H9 (cell line): ENCODE measurements at regions not wholly inside any gene's neighbourhood (a gene's known extent, or its start where the extent isn't known, plus 50 kb on each side); places are given as distances from the start of the nearest gene placed in this dataset.

Experiments
- DNase-seq: peaks from one replicate; pipeline ENCODE4 v3.0.0-alpha.2; 2017
- H2AFZ ChIP-seq: one replicate; pipeline ENCODE4 v1.6.1; 2013; ENCODE audit warnings: mild to moderate bottlenecking, low read length, control low read depth, moderate library complexity
- H2AK5ac ChIP-seq: 2 replicates; pipeline ENCODE4 v1.6.1; 2013; ENCODE audit warnings: low read length, control low read depth, mixed read lengths; ENCODE audit not compliant: insufficient read length
- H2BK120ac ChIP-seq: one replicate; pipeline ENCODE4 v1.6.1; 2013; ENCODE audit warnings: low read depth, mild to moderate bottlenecking, low read length, control low read depth, inconsistent platforms; ENCODE audit not compliant: poor library complexity, severe bottlenecking
- H2BK12ac ChIP-seq: 2 replicates; pipeline ENCODE4 v1.6.1; 2013; ENCODE audit warnings: low read length, control low read depth, mixed read lengths, low read depth; ENCODE audit not compliant: insufficient read length
- H2BK15ac ChIP-seq: 2 replicates; pipeline ENCODE4 v1.6.1; 2013; ENCODE audit warnings: low read depth, low read length, control low read depth
- H2BK20ac ChIP-seq: one replicate; pipeline ENCODE4 v1.6.1; 2013; ENCODE audit warnings: low read depth, mild to moderate bottlenecking, low read length, control low read depth, inconsistent platforms; ENCODE audit not compliant: poor library complexity, severe bottlenecking
- H2BK5ac ChIP-seq: 2 replicates; pipeline ENCODE4 v1.6.1; 2013; ENCODE audit warnings: low read length, control low read depth, mixed read lengths; ENCODE audit not compliant: insufficient read length
- H3K14ac ChIP-seq: 2 replicates; pipeline ENCODE4 v1.6.1; 2013; ENCODE audit warnings: low read length, control low read depth; ENCODE audit not compliant: insufficient read depth
- H3K18ac ChIP-seq: 2 replicates; pipeline ENCODE4 v1.6.1; 2013; ENCODE audit warnings: low read depth, mild to moderate bottlenecking, mixed read lengths, low read length, control low read depth; ENCODE audit not compliant: insufficient read length
- H3K23ac ChIP-seq: 2 replicates; pipeline ENCODE4 v1.6.1; 2013; ENCODE audit warnings: low read length, control low read depth, mixed read lengths, low read depth; ENCODE audit not compliant: insufficient read length
- H3K23me2 ChIP-seq: 2 replicates; pipeline ENCODE4 v1.6.1; 2013; ENCODE audit warnings: low read depth, mild to moderate bottlenecking, mixed read lengths, low read length, control low read depth; ENCODE audit not compliant: insufficient read length, poor library complexity, severe bottlenecking
- H3K27ac ChIP-seq: 2 replicates; pipeline ENCODE4 v1.5.1; 2013; ENCODE audit warnings: low read length, control low read depth, mixed read lengths, low read depth; ENCODE audit not compliant: insufficient read length
- H3K27me3 ChIP-seq: 2 replicates; pipeline ENCODE4 v1.6.1; 2013; ENCODE audit warnings: low read length, control low read depth, inconsistent platforms; ENCODE audit not compliant: insufficient read depth
- H3K4ac ChIP-seq: 2 replicates; pipeline ENCODE4 v1.6.1; 2013; ENCODE audit warnings: low read depth, mild to moderate bottlenecking, control low read depth, inconsistent platforms, low read length, moderate library complexity
- H3K4me1 ChIP-seq: 2 replicates; pipeline ENCODE4 v1.6.1; 2013; ENCODE audit warnings: low read length, control low read depth, inconsistent platforms; ENCODE audit not compliant: insufficient read depth
- H3K4me2 ChIP-seq: 2 replicates; pipeline ENCODE4 v1.6.1; 2013; ENCODE audit warnings: low read length, control low read depth, mixed read lengths; ENCODE audit not compliant: insufficient read length, insufficient read depth
- H3K56ac ChIP-seq: 2 replicates; pipeline ENCODE4 v1.6.1; 2013; ENCODE audit warnings: low read depth, mild to moderate bottlenecking, mixed read lengths, low read length, control low read depth; ENCODE audit not compliant: insufficient read length
- H3K79me1 ChIP-seq: 2 replicates; pipeline ENCODE4 v1.6.1; 2013; ENCODE audit warnings: low read depth, mild to moderate bottlenecking, moderate library complexity, low read length, control low read depth, inconsistent platforms; ENCODE audit not compliant: insufficient read depth, poor library complexity, severe bottlenecking
- H3K79me2 ChIP-seq: 2 replicates; pipeline ENCODE4 v1.6.1; 2013; ENCODE audit warnings: low read length, control low read depth, inconsistent platforms; ENCODE audit not compliant: insufficient read depth
- H3K9ac ChIP-seq: 2 replicates; pipeline ENCODE4 v1.6.1; 2013; ENCODE audit warnings: low read length, control low read depth, mixed read lengths; ENCODE audit not compliant: insufficient read length; ENCODE audit errors: extremely low read depth
- H3K9me3 ChIP-seq: one replicate; pipeline ENCODE4 v1.6.1; 2013; ENCODE audit warnings: low read depth, low read length, inconsistent platforms; ENCODE audit not compliant: control insufficient read depth
- H3T11ph ChIP-seq: one replicate; pipeline ENCODE4 v1.6.1; 2013; ENCODE audit warnings: mild to moderate bottlenecking, low read length, control low read depth, inconsistent platforms
- H4K20me1 ChIP-seq: one replicate; pipeline ENCODE4 v1.6.1; 2013; ENCODE audit not compliant: control insufficient read depth, insufficient read length, insufficient read depth
- H4K5ac ChIP-seq: 2 replicates; pipeline ENCODE4 v1.6.1; 2013; ENCODE audit warnings: low read depth, mild to moderate bottlenecking, mixed read lengths, low read length, control low read depth; ENCODE audit not compliant: insufficient read length
- H4K8ac ChIP-seq: replicated peaks from 2 replicates; pipeline ENCODE4 v1.6.1; 2013; ENCODE audit warnings: low read length, control low read depth, mixed read lengths, low read depth; ENCODE audit not compliant: insufficient read length
- H4K91ac ChIP-seq: 2 replicates; pipeline ENCODE4 v1.6.1; 2013; ENCODE audit warnings: low read depth, mild to moderate bottlenecking, moderate library complexity, mixed read lengths, low read length, control low read depth; ENCODE audit not compliant: insufficient read length
- H3K27ac Mint-ChIP-seq, 3 experiments: 2 replicates in 2 of 3; 3 replicates in 1 of 3; pipeline ENCODE4 v1.8.0; 2020 to 2021; ENCODE audit warnings: mixed read lengths in 3 of 3, mild to moderate bottlenecking in 1 of 3, moderate library complexity in 1 of 3
- H3K27me3 Mint-ChIP-seq: 2 replicates; pipeline ENCODE4 v1.8.0; 2021; ENCODE audit warnings: low read depth, mild to moderate bottlenecking, moderate library complexity, mixed read lengths
- H3K36me3 Mint-ChIP-seq, 3 experiments: 2 replicates in 2 of 3; 3 replicates in 1 of 3; pipeline ENCODE4 v1.8.0; 2020 to 2021; ENCODE audit warnings: low read depth in 3 of 3, mixed read lengths in 3 of 3; ENCODE audit not compliant: insufficient read depth in 1 of 3
- H3K4me1 Mint-ChIP-seq, 2 experiments: 2 replicates each; pipeline ENCODE4 v1.8.0; 2020; ENCODE audit warnings: mixed read lengths in 2 of 2
- H3K4me3 Mint-ChIP-seq, 2 experiments: 2 replicates in 1 of 2; 3 replicates in 1 of 2; pipeline ENCODE4 v1.8.0; 2020 to 2021; ENCODE audit warnings: mild to moderate bottlenecking in 2 of 2, mixed read lengths in 2 of 2, moderate library complexity in 1 of 2
- H3K9me3 Mint-ChIP-seq, 2 experiments: 2 replicates in 1 of 2; 3 replicates in 1 of 2; pipeline ENCODE4 v1.8.0; 2020; ENCODE audit warnings: mild to moderate bottlenecking in 2 of 2, mixed read lengths in 2 of 2, moderate library complexity in 1 of 2
- CTCF ChIP-seq: fragments of 200-600 bp; sonication (generic); conservative IDR thresholded peaks from 3 replicates; pipeline ENCODE4 v1.8.0; 2021; ENCODE audit warnings: antibody characterized with exemption, mild to moderate bottlenecking
- WGBS: extraction: QIAGEN DNeasy Blood & Tissue Kit; methylation state at CpG from one replicate; pipeline ENCODE4 v1.1.7; 2013; ENCODE audit warnings: missing lambda C conversion rate, low lambda C conversion rate, mixed read lengths; ENCODE audit not compliant: insufficient read length; ENCODE audit errors: extremely low coverage; 5-methylcytosine and 5-hydroxymethylcytosine counted together

- Histone ChIP-seq H3K27ac (no peak overlapping the region), H3K4ac (no peak overlapping the region), H3K9me3 (no peaks in the 10 kb centered on the region), H4K8ac (no peak overlapping the region), H3T11ph (no peak overlapping the region), H2BK15ac (no peak overlapping the region), H3K14ac (no peak overlapping the region), H3K18ac (no peak overlapping the region), H3K56ac (no peak overlapping the region), H3K4me1 (no peaks in the 10 kb centered on the region), H2BK20ac (no peak overlapping the region), H4K91ac (no peak overlapping the region), H3K27me3 (no peaks in the 10 kb centered on the region), H2BK120ac (no peak overlapping the region), H4K20me1 (no peaks in the 10 kb centered on the region), H2BK12ac (no peak overlapping the region), H3K23me2 (no peaks in the 10 kb centered on the region), H2AK5ac (no peak overlapping the region), H3K79me1 (no peaks in the 10 kb centered on the region), H3K79me2 (no peaks in the 10 kb centered on the region), H2AFZ (no peak overlapping the region), H4K5ac (no peak overlapping the region), H3K4me2 (no peak overlapping the region), H2BK5ac (no peak overlapping the region), H3K23ac (no peak overlapping the region), H3K9ac (no peak overlapping the region)
- WGBS, result no CpG with 5 or more reads among the region's 1 CpG
- Mint-ChIP-seq H3K4me3 (no peak overlapping the region), H3K9me3 (no peaks in the 10 kb centered on the region), H3K27ac (no peak overlapping the region), H3K27me3 (no peaks in the 10 kb centered on the region), H3K4me1 (peaks cover 5 to 7% of the 10 kb centered on the region in 2 experiments; a peak in 3 of 4 replicates), H3K36me3 (no peaks in the 10 kb centered on the region)
- no peak for DNase-seq
- TF ChIP-seq CTCF, result no peak
Measured at GRCh38 chr11:91660036-91660435, 564.6 kb upstream of the FAT3 start.
